HG03354 (cell line): ENCODE measurements at regions not wholly inside any gene's neighbourhood (a gene's known extent, or its start where the extent isn't known, plus 50 kb on each side); places are given as distances from the start of the nearest gene placed in this dataset.
"Not testable (repeated sequence)": the region's sequence is repeated elsewhere in the genome, so short reads cannot be mapped to it uniquely, and the experiment has no call there.

ENCODE experiments used
- ATAC-seq: cut with Tn5 transposase; IDR thresholded peaks from one replicate; pipeline ENCODE4 v1.9.1; 2021; ENCODE audit warnings: mild to moderate bottlenecking; ENCODE audit not compliant: unreplicated experiment, poor library complexity, severe bottlenecking

GRCh38 chr1:234780531-234781162, 170.7 kb upstream of the IRF2BP2 start:
- ATAC-seq, result no peak

DNA sequence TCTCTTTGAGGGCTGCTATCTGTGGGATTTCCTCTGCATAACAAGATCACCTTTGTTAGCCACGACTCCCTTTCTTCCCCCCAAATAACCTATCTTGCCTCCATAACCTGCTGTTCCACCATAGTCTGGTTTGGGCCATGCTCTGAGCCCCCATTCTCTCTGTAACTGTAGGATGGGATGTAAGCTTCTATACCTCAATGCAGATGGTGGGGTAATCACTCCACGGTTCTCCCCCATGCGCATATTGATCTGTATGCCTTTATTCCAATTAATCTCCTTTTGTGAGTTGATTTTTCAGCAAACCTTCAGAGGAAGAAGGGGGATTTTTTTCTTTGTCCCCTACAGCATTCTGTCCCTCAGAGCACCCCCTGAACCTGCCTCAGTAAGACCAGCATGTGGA, 170.1 kb upstream of the IRF2BP2 start:
- ATAC-seq, result no peak

DNA sequence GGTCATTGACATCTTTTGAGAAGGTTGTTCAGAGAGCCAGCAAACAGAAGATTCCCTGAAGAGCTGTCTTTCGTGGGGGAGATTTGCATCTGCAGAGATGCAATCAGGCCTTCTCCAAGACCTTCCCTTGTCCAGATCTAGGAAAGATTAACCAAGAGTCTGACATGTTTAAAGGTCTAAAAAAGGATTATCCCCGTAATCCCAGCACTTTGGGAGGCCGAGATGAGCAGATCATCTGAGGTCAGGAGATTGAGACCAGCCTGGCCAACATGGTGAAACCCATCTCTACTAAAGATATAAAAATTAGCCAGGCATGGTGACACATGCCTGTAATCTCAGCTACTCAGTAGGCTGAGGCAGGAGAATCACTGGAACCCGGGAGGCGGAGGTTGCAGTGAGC, 169.6 kb upstream of the IRF2BP2 start:
- ATAC-seq, result not testable (repeated sequence)

- no peak for ATAC-seq
Observed at GRCh38 chr1:234779160-234779538, 169.2 kb upstream of the IRF2BP2 start.

DNA sequence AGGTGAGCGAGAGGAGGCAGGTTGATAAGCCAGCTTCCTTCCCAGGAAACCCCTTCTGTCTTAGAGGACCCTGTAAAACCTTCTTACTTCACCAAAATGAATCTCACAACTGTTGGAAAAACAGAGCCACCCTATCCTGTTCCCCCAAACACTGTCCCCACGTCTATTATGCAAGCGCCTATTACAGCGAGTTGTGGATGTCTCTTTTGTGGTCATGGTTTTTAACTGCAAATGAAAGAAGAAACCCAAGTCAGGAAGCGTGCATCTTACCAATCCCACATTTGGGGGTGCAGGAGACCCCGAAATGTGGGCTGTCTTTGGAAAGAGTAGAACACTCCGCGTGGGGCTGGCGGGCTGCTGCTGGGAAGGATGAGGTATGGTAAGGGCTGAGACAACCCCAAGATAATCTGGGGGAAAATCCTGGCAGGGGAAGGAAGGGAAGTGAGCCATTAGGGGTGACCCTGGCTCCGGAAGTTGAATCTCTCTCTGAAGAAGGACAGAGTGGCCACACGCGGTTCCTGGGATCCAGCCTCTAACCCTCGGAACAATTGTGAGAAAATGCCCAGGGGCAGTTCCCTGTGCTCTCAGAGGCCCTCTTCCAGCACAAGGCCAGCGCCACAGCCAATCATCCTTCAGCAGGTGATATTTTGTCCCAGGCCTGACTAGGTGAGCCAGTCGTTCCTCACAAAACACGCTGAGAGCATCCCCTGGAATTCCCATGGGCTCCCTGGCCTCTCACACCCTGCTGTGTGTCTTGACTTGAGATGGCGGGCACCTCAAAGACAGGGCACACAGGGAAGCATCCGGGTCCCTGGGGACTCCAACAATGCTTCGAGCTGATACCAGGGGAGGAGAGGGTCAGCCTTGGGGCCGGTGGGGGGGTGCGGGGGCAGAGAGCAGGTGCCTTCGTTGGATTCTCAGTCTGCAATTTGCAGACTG, 168.5 kb upstream of the IRF2BP2 start:
- ATAC-seq, result no peak

DNA sequence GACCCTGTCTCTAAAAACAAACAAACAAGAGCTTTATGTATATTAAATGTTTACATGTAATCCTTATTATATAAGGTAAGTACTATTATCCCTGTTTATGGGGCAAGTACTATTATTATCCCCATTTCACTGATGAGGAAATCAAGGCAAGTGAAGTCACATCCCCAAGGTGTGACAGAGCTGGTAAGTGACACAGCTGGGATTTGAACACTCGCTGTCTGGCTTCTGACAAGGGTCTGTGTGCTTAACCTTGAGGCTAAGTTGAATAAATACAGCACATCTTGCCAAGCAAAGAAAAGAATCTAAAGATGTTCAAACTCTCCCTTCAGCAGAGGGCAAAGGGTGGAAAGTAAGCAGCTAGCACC, 167.9 kb upstream of the IRF2BP2 start:
- no peak for ATAC-seq

- ATAC-seq, result no peak
Observed at GRCh38 chr1:234776876-234777855, 167.2 kb upstream of the IRF2BP2 start.

DNA sequence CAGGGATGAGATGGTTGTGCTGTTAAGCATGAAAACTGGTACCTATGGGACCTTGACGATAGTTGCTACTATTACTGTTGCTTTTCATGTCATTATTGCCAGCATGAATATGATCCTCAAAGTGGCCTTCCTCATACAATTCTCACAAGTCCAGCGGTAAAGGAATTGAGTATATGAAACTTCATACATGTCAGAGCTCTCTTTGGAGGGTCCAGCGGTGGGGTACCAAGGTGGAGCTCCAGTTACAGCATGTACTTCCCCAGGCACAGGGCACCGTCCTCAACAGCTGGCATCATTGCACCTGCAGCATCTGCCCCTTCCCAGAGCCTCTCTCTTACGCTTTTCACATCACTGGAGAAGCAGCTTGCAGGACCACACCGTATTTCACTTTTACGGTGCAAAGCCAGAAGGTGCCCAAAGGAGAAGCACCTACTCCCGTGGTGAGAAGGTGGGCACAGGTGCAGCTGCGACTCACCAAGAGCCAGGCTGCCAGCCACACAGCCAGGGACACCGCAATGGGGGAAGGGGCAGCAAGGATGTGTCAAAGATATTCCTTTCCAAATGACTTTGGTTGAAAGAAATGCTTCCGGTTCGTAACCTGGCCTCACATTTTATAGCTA, 166.4 kb upstream of the IRF2BP2 start:
- ATAC-seq, result no peak

DNA sequence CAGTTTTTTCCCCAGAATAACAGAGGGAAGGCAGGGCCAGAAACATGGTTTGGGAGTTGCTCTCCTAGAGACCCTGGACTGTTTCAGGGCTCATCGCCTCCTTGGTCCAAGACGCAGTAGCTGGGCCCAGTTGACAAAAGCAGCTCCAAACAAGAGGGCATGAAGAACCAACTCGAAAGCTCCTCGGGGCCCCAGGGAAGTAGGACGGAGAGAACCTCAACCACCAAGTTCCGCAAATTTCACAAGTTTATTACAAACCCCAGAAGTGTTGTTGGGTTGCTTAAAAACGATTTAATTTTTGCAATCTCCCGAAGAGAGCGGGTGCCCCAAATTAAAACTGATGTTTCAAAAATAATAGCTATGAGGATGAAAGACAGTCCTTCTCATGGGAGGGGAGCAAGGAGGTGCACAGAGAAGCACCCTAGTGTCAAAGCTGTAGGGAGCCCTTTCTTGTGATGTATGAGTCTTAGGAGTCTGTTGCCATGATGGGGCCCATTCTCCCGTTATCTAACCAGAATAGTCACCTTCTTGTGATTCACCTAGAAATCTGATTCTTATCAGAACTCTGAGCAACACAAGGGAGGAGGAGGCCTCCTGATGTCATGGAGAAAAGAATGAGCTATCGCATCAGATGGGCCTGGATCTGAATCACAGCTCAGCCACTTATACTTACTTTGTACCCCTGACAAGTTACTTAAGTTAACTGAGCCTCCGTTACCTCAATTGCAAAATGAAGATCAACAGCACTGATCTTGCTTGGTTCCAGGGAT, 165.7 kb upstream of the IRF2BP2 start:
- ATAC-seq, result no peak

DNA sequence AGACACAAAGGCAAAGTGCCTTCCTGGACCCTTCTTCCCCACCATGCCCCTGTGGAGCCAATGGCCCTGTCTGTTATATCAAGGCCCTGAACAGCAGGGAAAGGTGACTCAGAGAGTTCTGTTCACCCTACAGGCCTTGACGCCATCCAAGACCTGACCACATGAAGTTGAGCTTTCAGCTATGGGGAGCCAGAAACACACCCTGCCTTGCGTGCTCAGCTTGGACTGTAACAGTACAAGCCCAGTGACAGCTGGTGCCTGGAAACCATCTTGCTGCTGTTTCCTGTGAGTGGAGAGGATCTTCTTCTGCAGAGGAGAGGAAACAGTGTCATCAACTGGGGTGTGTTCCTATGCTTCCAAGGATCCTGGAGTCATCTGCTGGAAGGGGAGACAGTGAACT, 165.0 kb upstream of the IRF2BP2 start:
- no peak for ATAC-seq

DNA sequence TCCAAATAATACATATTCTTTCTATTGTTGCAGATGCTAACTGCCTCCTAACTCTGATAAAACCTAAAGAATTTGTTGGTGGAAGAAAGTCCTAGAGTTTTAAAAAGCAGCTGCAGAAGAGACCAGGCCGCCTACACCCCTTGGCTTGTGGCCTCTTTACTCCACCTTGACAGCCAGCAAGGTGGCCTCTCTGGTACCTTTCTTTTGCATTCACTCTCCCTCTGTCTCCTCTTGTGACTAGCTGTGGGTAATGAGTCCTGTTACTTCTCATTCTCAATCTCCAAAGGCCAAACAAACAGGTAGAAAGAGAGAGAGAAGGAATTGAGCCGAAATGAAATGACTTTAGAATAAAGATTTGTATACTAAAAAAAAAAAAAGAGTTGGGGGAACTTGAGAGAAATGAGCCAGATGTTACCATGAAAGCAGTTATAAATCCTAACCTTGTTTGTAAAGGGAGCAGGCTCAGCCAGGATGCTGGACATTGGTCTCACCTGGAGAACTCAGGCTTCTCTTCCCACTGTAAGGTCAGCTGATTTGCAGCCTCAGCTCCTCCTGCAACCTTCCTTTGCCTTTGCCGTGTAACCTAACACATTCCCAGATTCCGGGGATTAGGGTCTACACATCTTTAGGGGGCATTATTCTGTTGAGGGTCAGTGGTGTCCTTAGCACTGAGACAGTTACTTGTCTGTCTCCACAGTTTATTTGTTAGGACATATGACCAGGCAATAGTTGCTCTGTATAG, 164.1 kb upstream of the IRF2BP2 start:
- no peak for ATAC-seq

- ATAC-seq, result peak; percentile 93
Observed at GRCh38 chr1:234772345-234773147, 162.6 kb upstream of the IRF2BP2 start.

DNA sequence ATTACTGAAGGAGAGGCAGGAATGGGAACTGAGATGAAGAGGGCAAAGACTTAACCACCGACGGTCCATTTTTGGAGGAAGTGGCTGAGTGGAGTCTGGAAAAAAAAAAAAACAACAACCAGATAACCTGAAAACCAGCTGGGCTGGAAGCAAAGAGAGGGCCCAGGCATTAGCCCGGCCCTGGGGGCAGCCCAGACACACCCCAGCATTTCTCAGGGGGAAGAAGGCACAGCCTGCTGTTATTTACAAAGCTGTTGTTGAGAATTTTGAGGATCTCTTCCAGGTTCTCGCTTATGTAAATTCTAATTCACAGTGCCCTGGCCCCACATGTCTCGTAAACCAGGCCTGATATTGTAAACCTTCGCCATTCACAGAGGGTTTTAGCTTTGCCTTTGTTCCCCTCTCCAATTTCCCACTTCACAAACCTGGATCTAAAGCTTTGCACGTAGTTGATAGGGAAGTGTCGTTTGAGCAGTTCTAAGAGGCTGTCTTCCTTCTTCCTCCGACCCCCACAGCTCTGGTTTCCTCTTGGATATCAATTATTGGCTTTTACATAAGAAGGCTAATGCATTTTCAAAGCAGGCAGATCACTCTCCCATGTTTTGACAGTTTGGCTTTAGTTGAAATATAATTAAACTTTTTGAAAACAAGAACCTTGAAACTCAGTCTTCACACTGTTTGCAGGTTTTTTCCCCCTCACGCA, 161.8 kb upstream of the IRF2BP2 start:
- peak; percentile 0 for ATAC-seq

GRCh38 chr1:234770924-234771540, 161.1 kb upstream of the IRF2BP2 start:
- no peak for ATAC-seq

DNA sequence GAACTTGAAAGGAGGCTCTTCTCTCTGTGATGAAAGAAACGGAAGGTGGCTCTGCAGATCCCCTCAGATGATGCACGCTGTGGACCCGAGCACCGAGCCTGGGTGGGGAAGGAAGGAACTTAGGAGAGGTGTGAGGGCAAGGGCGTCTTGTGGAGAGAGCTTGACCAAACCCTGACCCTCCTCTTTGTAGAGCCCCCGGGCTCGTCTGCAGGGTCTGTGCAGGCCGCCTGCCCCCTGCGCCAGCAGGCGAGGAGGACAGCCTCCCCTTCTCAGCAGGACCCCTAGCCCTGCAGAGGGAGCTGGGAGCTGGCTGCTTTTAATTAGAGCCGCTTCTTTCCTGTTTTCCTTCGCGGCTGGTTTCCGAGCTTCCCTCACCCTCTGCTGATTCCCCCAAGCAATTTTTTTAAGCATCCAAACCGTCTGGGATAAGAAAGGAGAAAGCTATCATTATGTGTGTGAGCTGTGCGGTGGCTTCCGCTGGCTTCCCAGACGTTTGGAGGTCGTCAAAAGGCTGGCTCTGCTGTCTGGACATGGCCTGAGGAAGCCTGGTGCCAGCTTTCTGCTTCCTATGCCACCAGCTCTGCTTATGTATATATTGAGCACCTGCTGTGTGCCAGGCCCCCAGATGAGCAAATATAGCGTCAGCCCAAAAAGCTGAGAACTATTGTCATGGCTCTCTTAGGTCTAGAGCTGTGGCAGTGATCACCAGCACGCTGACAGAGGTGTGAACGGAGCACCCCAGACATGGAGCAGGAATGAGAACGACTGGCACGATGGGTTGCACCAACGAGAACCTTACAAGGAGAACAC, 160.2 kb upstream of the IRF2BP2 start:
- no peak for ATAC-seq
